Right lobe of liver (tissue), 6 donors: ENCODE measurements at regions not wholly inside any gene's neighbourhood (a gene's known extent, or its start where the extent isn't known, plus 50 kb on each side); places are given as distances from the start of the nearest gene placed in this dataset.

Experiments
- ATAC-seq, 4 donors: fragments of 200-7000 bp; cut with Tn5 transposase; one replicate each; pipeline ENCODE4 v1.9.1; 2020; ENCODE audit warnings: mild to moderate bottlenecking in 4 of 4, moderate library complexity in 4 of 4
- DNase-seq, 3 donors: peaks; one replicate each; pipeline ENCODE4 v3.0.0-alpha.2; 2020
- H3K27ac ChIP-seq, 3 donors: fragments of 200-600 bp; one replicate each; pipeline ENCODE4 v1.8.0; 2022
- H3K27me3 ChIP-seq, 2 donors: fragments of 200-600 bp; one replicate each; pipeline ENCODE4 v1.8.0; 2022
- H3K36me3 ChIP-seq, 4 donors: fragments of 200-600 bp; sonication (generic) in 1 of 4; one replicate each; pipeline versions ENCODE4 v1.5.1 to v1.8.0; 2017 to 2022; ENCODE audit warnings: control low read depth in 1 of 4
- H3K4me1 ChIP-seq, 4 donors: fragments of 200-600 bp; sonication (generic) in 1 of 4; one replicate each; pipeline versions ENCODE4 v1.5.1 to v1.8.0; 2017 to 2022; ENCODE audit warnings: control low read depth in 1 of 4
- H3K4me3 ChIP-seq, 3 donors: fragments of 200-600 bp; one replicate each; pipeline ENCODE4 v1.8.0; 2022
- H3K9me3 ChIP-seq, 4 donors: fragments of 200-600 bp; sonication (generic) in 1 of 4; one replicate each; pipeline versions ENCODE4 v1.5.1 to v1.8.0; 2017 to 2022; ENCODE audit warnings: control low read depth in 1 of 4
- POLR2A ChIP-seq: fragments of 450-650 bp; IDR thresholded peaks from one replicate; pipeline ENCODE4 v1.6.1; 2017; ENCODE audit warnings: antibody characterized with exemption, mild to moderate bottlenecking
- WGBS: methylation state at CpG from one replicate; pipeline ENCODE4 v1.1.6; 2018; ENCODE audit warnings: low coverage, low lambda C conversion rate; ENCODE audit not compliant: insufficient coverage; ENCODE audit errors: missing lambda C conversion rate; 5-methylcytosine and 5-hydroxymethylcytosine counted together
- intact Hi-C, 2 donors: fragments of 100-400 bp; cut with DNase I; formaldehyde crosslinking; loops; one replicate each; pipeline versions ENCODE4 v1.11.2 to v1.14.1; 2022
- TF ChIP-seq, protein P1 (sequence below), 4 donors: fragments of 200-600 bp in 3 of 4; fragments of 450-650 bp in 1 of 4; IDR thresholded peaks; one replicate each; pipeline versions ENCODE4 v1.5.1 to v1.8.0; 2016 to 2022; ENCODE audit warnings: antibody characterized with exemption in 4 of 4, mild to moderate bottlenecking in 2 of 4
- donor health status: DM: no; HTN: yes; CAD: no.
- donor health status: DM: no; HTN: no; CAD: no.
- donor health status: DM: no; HTN: no; CAD: no.
- donor health status: DM: no; HTN: yes; CAD: no.
- donor health status: DM: no; HTN: yes; CAD: no.

DNA sequence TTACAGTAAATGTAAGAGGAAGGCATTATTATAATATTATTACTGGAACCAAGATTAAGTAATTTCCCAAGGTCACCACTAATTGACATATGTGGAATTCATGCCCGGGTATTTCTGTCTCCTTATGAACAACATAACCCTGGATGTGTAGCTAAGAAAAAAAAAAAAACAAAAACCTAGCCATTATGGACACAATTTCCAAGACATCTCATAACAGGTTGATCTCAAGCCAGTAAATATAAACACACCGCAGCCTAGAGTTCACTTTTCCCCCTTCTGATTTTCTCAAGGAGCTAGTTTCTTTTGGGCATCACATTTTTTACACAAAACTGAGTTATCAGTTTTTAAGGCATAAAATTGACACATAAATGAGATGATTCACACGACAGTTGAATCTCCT lies 306.5 kb upstream of the RSPO3 start:
- H3K9me3 ChIP-seq = no peaks in the 10 kb centered on the region
- intact Hi-C loops = no loop called here
- no peaks in the 10 kb centered on the region for H3K36me3 ChIP-seq
- 42% methylated on average over 3 of the region's 3 CpGs for WGBS
- TF ChIP-seq POLR2A = no peak
- TF ChIP-seq, protein P1, sequence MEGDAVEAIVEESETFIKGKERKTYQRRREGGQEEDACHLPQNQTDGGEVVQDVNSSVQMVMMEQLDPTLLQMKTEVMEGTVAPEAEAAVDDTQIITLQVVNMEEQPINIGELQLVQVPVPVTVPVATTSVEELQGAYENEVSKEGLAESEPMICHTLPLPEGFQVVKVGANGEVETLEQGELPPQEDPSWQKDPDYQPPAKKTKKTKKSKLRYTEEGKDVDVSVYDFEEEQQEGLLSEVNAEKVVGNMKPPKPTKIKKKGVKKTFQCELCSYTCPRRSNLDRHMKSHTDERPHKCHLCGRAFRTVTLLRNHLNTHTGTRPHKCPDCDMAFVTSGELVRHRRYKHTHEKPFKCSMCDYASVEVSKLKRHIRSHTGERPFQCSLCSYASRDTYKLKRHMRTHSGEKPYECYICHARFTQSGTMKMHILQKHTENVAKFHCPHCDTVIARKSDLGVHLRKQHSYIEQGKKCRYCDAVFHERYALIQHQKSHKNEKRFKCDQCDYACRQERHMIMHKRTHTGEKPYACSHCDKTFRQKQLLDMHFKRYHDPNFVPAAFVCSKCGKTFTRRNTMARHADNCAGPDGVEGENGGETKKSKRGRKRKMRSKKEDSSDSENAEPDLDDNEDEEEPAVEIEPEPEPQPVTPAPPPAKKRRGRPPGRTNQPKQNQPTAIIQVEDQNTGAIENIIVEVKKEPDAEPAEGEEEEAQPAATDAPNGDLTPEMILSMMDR (IDR thresholded peaks at IDR 0.05) = no peak
- H3K4me3 ChIP-seq = no peak overlapping the region
- no peak overlapping the region for H3K27ac ChIP-seq
- peaks cover 0 to 4% (median 0%) of the 10 kb centered on the region in 4 donors for H3K4me1 ChIP-seq
- no peaks in the 10 kb centered on the region for H3K27me3 ChIP-seq
- DNase-seq (no peak), ATAC-seq (no peak)

DNA sequence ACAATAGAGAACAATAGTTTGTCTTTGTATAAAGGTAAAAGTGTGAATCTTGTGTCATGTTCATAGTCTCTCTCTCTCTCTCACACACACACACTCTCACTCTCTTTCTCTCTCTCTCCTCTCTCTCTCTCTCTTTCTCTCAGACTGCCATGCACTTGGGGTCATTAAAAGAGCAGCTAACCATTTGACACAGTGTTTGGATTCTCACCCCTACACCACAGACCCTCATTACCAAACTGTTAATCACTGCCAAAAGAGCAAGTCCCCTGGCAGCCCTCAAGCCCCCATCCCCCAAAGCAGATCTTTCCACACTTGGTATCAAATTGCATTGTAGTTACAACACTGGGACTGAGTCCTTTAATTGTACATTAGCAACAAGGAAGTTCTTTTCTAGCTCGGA lies 305.8 kb upstream of the RSPO3 start:
- ATAC-seq = no peak
- H3K27ac ChIP-seq = no peak overlapping the region

DNA sequence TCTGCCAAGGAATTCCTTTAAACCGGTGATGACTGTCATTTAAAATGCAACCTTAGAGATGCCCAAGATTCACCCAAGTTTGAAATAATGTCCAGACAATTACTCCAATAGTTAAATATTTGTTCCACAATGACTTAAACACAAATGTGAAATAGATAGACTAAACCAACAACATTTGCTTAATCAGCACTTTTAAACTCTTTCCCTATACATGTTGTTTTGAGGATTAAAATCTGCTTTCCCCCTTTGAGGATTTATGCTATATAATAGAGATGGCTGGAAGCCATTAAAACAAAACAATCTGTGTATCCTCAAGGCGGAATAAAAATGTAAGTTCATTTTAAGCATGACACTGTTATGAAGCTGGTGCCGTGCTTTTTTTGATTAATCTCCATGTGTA lies 297.8 kb upstream of the RSPO3 start:
- DNase-seq = no peak
- no peaks in the 10 kb centered on the region for H3K9me3 ChIP-seq
- H3K27ac ChIP-seq = no peak overlapping the region
- H3K4me1 ChIP-seq = no peaks in the 10 kb centered on the region
- intact Hi-C loops = no loop called here
- ATAC-seq = no peak
- no peaks in the 10 kb centered on the region for H3K27me3 ChIP-seq
- 80% methylated on average over 3 of the region's 3 CpGs for WGBS
- no peak for TF ChIP-seq POLR2A
- TF ChIP-seq, protein P1 (IDR thresholded peaks at IDR 0.05) = no peak
- H3K36me3 ChIP-seq = no peaks in the 10 kb centered on the region
- H3K4me3 ChIP-seq = no peak overlapping the region

More for the DNA sequence above, 305.8 kb upstream of the RSPO3 start:
- no peak for DNase-seq
- WGBS = 0% methylated on average over 1 of the region's 1 CpG
- H3K9me3 ChIP-seq = no peaks in the 10 kb centered on the region
- intact Hi-C loops = no loop called here
- TF ChIP-seq, protein P1 (IDR thresholded peaks at IDR 0.05) = no peak
- TF ChIP-seq POLR2A = no peak
- H3K4me1 ChIP-seq = peaks cover 0 to 4% (median 0%) of the 10 kb centered on the region in 4 donors
- no peak overlapping the region for H3K4me3 ChIP-seq
- no peaks in the 10 kb centered on the region for H3K27me3 ChIP-seq
- H3K36me3 ChIP-seq = no peaks in the 10 kb centered on the region

DNA sequence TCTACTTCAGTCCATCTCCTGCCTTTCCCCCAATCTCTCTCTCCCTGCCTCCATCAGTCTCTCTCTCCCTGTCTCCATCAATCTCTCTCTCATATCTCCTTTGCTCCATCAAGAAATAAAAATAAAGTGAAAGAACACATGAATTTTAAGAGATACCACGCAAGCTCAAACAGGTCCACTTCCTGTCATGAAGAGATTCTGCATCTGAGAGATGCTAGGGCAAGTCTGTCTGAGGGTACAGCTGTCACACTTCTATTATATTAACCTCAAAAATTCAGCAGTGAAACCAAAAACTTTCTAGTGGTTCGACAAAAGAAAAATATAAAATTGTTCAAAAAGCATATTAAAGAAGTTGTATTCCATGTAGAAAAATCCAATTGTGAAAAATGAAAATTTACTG lies 296.8 kb upstream of the RSPO3 start:
- no peaks in the 10 kb centered on the region for H3K4me1 ChIP-seq
- no peak for ATAC-seq
- H3K9me3 ChIP-seq = no peaks in the 10 kb centered on the region
- no peaks in the 10 kb centered on the region for H3K27me3 ChIP-seq
- TF ChIP-seq, protein P1 (IDR thresholded peaks at IDR 0.05) = no peak
- TF ChIP-seq POLR2A = no peak
- no peaks in the 10 kb centered on the region for H3K36me3 ChIP-seq
- no peak overlapping the region for H3K4me3 ChIP-seq
- intact Hi-C loops = no loop called here
- no peak overlapping the region for H3K27ac ChIP-seq
- DNase-seq = no peak
- WGBS = 52% methylated on average over 2 of the region's 2 CpGs

DNA sequence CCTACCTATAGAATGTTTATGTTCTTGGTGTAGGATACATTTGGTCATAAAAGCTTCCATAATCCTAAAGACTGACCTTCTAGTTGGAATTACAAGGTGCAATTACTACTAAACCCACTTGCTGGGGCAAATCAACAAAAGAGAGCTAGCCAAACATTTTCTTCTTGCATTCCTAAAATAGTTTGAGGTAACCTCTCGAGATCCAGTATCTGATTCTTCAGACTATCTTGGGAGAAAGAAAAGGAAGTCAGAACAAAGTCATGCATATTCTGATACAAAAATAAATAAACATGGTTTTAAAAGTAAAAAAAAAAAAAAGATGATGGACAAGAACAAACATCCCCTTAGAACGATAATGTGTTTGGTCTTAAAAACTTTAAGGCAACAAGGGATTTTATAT lies 294.2 kb upstream of the RSPO3 start:
- no peak for ATAC-seq
- no peak for DNase-seq
- WGBS = 27% methylated on average over 2 of the region's 2 CpGs
- intact Hi-C loops = no loop called here
- H3K4me1 ChIP-seq = no peaks in the 10 kb centered on the region
- TF ChIP-seq, protein P1 (IDR thresholded peaks at IDR 0.05) = no peak
- TF ChIP-seq POLR2A = no peak
- no peaks in the 10 kb centered on the region for H3K9me3 ChIP-seq
- no peak overlapping the region for H3K27ac ChIP-seq
- H3K4me3 ChIP-seq = no peak overlapping the region
- peaks cover 0 to 6% of the 10 kb centered on the region in 2 donors for H3K27me3 ChIP-seq
- no peaks in the 10 kb centered on the region for H3K36me3 ChIP-seq
